Left ventricle myocardium inferior (tissue), 1 donor: ENCODE measurements at regions not wholly inside any gene's neighbourhood (a gene's known extent, or its start where the extent isn't known, plus 50 kb on each side); places are given as distances from the start of the nearest gene placed in this dataset.

Experiments
- DNase-seq: peaks from one replicate; pipeline ENCODE4 v3.0.0-alpha.2; 2020
- H3K27ac ChIP-seq: fragments of 200-600 bp; replicated peaks from 2 replicates; pipeline ENCODE4 v1.8.0; 2021
- H3K27me3 ChIP-seq: fragments of 200-600 bp; 2 replicates; pipeline ENCODE4 v1.8.0; 2021; ENCODE audit warnings: low read depth
- H3K36me3 ChIP-seq: fragments of 200-600 bp; 2 replicates; pipeline ENCODE4 v1.8.0; 2021
- H3K4me1 ChIP-seq: fragments of 200-600 bp; 2 replicates; pipeline ENCODE4 v1.8.0; 2021
- H3K4me3 ChIP-seq: fragments of 200-600 bp; 2 replicates; pipeline ENCODE4 v1.8.0; 2021; ENCODE audit warnings: mild to moderate bottlenecking, moderate library complexity
- H3K9me3 ChIP-seq: fragments of 200-600 bp; replicated peaks from 2 replicates; pipeline ENCODE4 v1.8.0; 2021
- intact Hi-C: fragments of 100-400 bp; cut with micrococcal nuclease; formaldehyde crosslinking; loops from one replicate; pipeline ENCODE4 v1.11.0; 2022
- TF ChIP-seq, protein P1 (sequence below): fragments of 200-600 bp; IDR thresholded peaks from 2 replicates; pipeline ENCODE4 v1.8.0; 2021; ENCODE audit warnings: antibody characterized with exemption, mild to moderate bottlenecking, borderline replicate concordance
- donor health status: DM: no; HTN: yes; CAD: no; lungs with severe emphysema.

DNA sequence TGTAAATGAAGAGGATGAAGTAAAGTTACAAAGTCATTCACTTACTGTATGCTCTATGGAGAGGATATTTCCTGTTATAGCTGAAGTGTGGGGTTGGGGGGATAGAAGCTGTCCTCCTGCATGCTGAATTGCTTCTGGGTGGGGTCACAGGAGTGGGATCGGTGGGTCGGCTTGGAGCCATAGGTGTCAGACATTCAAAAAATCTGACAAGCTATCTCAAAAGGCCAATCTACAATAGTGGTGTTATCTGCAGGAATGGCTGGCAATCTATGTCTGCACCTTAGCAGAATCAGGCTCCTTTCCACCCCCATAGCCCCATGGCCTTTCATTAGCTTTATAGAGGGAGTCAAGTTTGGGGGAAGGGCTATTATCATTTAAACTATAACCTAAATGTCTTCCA is 104.9 kb downstream of the ABCC12 start:
- no peak for DNase-seq
- no peaks in the 10 kb centered on the region for H3K36me3 ChIP-seq
- H3K27me3 ChIP-seq: peaks cover 69% of the 10 kb centered on the region
- H3K4me1 ChIP-seq: peaks cover 8% of the 10 kb centered on the region
- no peaks in the 10 kb centered on the region for H3K9me3 ChIP-seq
- intact Hi-C loops: no loop called here
- no peak overlapping the region for H3K27ac ChIP-seq
- TF ChIP-seq, protein P1, sequence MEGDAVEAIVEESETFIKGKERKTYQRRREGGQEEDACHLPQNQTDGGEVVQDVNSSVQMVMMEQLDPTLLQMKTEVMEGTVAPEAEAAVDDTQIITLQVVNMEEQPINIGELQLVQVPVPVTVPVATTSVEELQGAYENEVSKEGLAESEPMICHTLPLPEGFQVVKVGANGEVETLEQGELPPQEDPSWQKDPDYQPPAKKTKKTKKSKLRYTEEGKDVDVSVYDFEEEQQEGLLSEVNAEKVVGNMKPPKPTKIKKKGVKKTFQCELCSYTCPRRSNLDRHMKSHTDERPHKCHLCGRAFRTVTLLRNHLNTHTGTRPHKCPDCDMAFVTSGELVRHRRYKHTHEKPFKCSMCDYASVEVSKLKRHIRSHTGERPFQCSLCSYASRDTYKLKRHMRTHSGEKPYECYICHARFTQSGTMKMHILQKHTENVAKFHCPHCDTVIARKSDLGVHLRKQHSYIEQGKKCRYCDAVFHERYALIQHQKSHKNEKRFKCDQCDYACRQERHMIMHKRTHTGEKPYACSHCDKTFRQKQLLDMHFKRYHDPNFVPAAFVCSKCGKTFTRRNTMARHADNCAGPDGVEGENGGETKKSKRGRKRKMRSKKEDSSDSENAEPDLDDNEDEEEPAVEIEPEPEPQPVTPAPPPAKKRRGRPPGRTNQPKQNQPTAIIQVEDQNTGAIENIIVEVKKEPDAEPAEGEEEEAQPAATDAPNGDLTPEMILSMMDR: no peak
- H3K4me3 ChIP-seq: no peak overlapping the region

DNA sequence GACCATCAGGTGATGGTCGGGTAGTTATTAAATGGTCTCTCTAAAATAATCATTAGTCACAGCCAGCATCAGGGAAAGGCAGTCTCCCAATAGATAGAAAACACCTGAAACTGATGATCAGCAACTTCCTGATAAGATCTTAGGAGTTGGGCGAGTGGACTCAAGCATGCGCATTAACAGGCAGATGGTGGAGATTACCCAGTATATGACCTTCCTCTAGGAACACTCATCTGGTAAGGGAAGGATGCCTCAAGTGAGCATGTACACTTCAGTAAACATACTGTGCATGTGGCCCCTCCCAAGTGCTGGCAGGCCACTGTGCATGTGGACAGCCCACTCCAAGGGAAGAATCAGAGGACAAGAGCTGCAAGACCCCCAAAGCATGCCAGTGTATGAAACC is 105.9 kb downstream of the ABCC12 start:
- Histone ChIP-seq H3K9me3 (no peaks in the 10 kb centered on the region), H3K4me3 (no peak overlapping the region), H3K27ac (no peak overlapping the region), H3K4me1 (peaks cover 3% of the 10 kb centered on the region), H3K36me3 (no peaks in the 10 kb centered on the region), H3K27me3 (peaks cover 67% of the 10 kb centered on the region)
- TF ChIP-seq, protein P1: no peak
- intact Hi-C loops: no loop called here
- no peak for DNase-seq

DNA sequence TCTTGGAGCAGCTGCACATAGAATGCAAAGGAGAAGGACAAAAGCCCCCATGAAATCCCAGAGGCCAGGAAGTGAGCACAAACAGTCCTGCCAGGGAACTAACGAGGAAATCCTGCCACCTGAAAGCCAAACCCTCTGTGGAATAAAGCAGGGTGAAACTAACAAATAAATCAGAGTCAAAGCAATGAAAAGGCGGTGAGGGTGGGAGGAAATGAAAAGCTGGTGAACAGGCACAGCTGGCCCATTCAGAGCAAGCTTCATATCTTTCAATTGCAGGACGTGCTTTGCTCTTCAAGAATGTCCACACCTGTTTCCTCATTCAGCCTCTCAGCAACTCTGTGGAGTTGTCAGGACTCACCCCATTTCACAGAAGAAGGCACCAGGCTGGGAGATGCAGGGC is 108.1 kb downstream of the ABCC12 start:
- no peak for DNase-seq
- peaks cover 59% of the 10 kb centered on the region for H3K27me3 ChIP-seq
- no peaks in the 10 kb centered on the region for H3K36me3 ChIP-seq
- H3K9me3 ChIP-seq: no peaks in the 10 kb centered on the region
- no peaks in the 10 kb centered on the region for H3K4me1 ChIP-seq
- intact Hi-C loops: no loop called here
- no peak overlapping the region for H3K27ac ChIP-seq
- H3K4me3 ChIP-seq: no peak overlapping the region
- TF ChIP-seq, protein P1: no peak

DNA sequence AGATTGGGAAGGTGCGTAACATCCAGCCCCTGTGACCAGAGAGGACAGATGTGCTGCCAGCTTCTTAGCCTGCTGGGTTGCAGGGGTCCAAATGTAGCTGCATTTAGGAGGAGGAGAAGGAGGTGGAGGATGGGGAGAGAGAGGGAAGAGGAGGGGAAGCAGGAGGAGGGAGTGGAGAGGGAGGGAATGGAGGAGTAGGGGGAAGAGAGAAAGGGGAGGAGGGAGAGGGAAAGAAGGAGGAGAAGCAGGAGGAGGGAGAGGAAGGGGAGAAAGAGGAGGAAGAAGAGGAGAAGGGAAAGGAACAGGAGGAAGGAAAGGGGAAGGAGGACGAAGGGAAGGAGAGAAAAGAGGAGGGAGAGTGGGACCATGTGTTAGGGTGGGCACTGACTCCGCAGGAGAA is 108.6 kb downstream of the ABCC12 start:
- intact Hi-C loops: no loop called here
- no peaks in the 10 kb centered on the region for H3K4me1 ChIP-seq
- no peaks in the 10 kb centered on the region for H3K9me3 ChIP-seq
- TF ChIP-seq, protein P1: no peak
- no peaks in the 10 kb centered on the region for H3K36me3 ChIP-seq
- no peak for DNase-seq
- H3K4me3 ChIP-seq: no peak overlapping the region
- no peak overlapping the region for H3K27ac ChIP-seq
- peaks cover 54% of the 10 kb centered on the region for H3K27me3 ChIP-seq

DNA sequence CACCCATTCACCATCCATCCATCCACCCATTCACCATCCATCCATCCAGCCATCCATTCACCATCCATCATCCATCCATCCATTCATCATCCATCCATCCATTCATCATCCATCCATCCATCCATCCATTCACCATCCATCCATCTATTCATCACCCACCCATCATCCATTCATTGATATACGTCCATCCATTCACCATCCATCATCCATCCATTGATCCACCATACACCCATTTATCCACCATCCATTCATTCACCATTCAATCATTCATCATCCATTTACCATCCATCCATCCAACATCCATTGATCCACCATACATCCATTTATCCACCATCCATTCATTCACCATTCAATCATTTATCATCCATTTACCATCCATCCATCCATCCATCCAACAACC is 111.7 kb downstream of the ABCC12 start:
- H3K27ac ChIP-seq: no peak overlapping the region
- no peaks in the 10 kb centered on the region for H3K36me3 ChIP-seq
- no peaks in the 10 kb centered on the region for H3K4me1 ChIP-seq
- H3K27me3 ChIP-seq: peaks cover 35% of the 10 kb centered on the region
- intact Hi-C loops: no loop called here
- no peaks in the 10 kb centered on the region for H3K9me3 ChIP-seq
- TF ChIP-seq, protein P1: no peak
- no peak for DNase-seq
- H3K4me3 ChIP-seq: no peak overlapping the region

DNA sequence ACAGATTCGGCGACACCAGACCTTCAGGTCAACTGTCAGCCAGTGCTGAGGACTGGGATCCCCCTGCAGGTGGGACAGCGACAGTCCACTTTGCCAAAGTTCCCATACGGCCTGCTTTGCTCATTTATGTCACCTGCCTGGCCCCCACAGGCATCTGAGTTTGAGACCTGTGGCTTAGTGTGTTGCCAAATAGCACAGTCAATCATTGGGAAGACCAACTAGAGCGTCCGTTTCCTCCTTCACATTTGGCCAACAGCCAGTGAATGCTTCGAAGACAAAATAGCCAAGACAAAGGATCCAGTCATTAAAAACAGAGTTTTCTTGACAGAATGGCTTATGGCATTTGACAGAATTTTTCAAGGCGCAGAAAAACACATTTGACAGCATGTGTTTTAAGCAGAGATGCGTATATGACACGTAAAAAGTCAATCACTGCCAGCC is 113.8 kb downstream of the ABCC12 start:
- H3K27me3 ChIP-seq: peaks cover 25% of the 10 kb centered on the region
- intact Hi-C loops: no loop called here
- H3K4me1 ChIP-seq: no peaks in the 10 kb centered on the region
- no peak for DNase-seq
- H3K9me3 ChIP-seq: no peaks in the 10 kb centered on the region
- no peak overlapping the region for H3K4me3 ChIP-seq
- H3K27ac ChIP-seq: no peak overlapping the region
- no peaks in the 10 kb centered on the region for H3K36me3 ChIP-seq
- TF ChIP-seq, protein P1: no peak
